ENCODE measurements at regions not wholly inside any gene's neighbourhood (a gene's known extent, or its start where the extent isn't known, plus 50 kb on each side); places are given as distances from the start of the nearest gene placed in this dataset.

GRCh38 chr4:81650606-81651242, 179.0 kb upstream of the RASGEF1B start:
- TF ChIP-seq CTCF (IDR thresholded peaks at IDR 0.05) (no peak), EZH2 (IDR thresholded peaks at IDR 0.05; ENCODE audit: borderline replicate concordance, insufficient read depth, low read depth, low read length, poor library complexity, severe bottlenecking) (no peak)
